SK-N-MC (cell line): ENCODE measurements at regions not wholly inside any gene's neighbourhood (a gene's known extent, or its start where the extent isn't known, plus 50 kb on each side); places are given as distances from the start of the nearest gene placed in this dataset.

Experiments
- DNase-seq: peaks from one replicate; pipeline ENCODE4 v3.0.0-alpha.2; 2011; ENCODE audit warnings: low read depth, low spot score
- H3K27ac ChIP-seq: fragments of 200-600 bp; sonication (generic); 2 replicates; pipeline ENCODE4 v1.5.1; 2016; ENCODE audit warnings: mixed run types
- H3K36me3 ChIP-seq: fragments of 200-600 bp; sonication (generic); 2 replicates; pipeline ENCODE4 v1.6.1; 2017; ENCODE audit warnings: antibody characterized with exemption, low read length, mixed read lengths; ENCODE audit not compliant: insufficient read depth
- H3K4me3 ChIP-seq: fragments of 200-600 bp; sonication (generic); 2 replicates; pipeline ENCODE4 v1.5.1; 2016
- H3K9ac ChIP-seq: fragments of 200-600 bp; sonication (generic); 2 replicates; pipeline ENCODE4 v1.8.0; 2017; ENCODE audit warnings: mixed run types, mixed read lengths; ENCODE audit not compliant: insufficient read length
- H3K9me3 ChIP-seq: fragments of 200-600 bp; sonication (generic); 2 replicates; pipeline ENCODE4 v1.6.1; 2017; ENCODE audit warnings: low read depth, mild to moderate bottlenecking, antibody characterized with exemption, low read length, moderate library complexity, mixed read lengths
- EZH2 ChIP-seq: fragments of 200-600 bp; sonication (generic); IDR thresholded peaks from one replicate; pipeline ENCODE4 v1.6.1; 2017; ENCODE audit warnings: antibody characterized with exemption
- FOXP2 ChIP-seq: optimal IDR thresholded peaks from 2 replicates; pipeline ENCODE3; 2011; ENCODE audit warnings: mild to moderate bottlenecking, moderate library complexity; ENCODE audit not compliant: insufficient read depth; ENCODE audit errors: extremely low read length, control extremely low read depth
- POLR2AphosphoS5 ChIP-seq: IDR thresholded peaks from 2 replicates; pipeline ENCODE4 v1.6.1; 2012; ENCODE audit warnings: mild to moderate bottlenecking, low read depth, low read length, borderline replicate concordance

GRCh38 chr2:144130551-144130950 lies 389.4 kb downstream of the ZEB2 start:
- DNase-seq: no peak
- no peak for TF ChIP-seq FOXP2
- TF ChIP-seq EZH2: no peak
- no peak for TF ChIP-seq POLR2AphosphoS5
- H3K27ac ChIP-seq: no peak overlapping the region
- H3K4me3 ChIP-seq: no peak overlapping the region
- no peak overlapping the region for H3K9ac ChIP-seq
- no peaks in the 10 kb centered on the region for H3K36me3 ChIP-seq
- no peaks in the 10 kb centered on the region for H3K9me3 ChIP-seq

GRCh38 chr2:144128130-144128746 lies 391.7 kb downstream of the ZEB2 start:
- Histone ChIP-seq H3K9ac (no peak overlapping the region), H3K36me3 (no peaks in the 10 kb centered on the region), H3K27ac (no peak overlapping the region), H3K9me3 (no peaks in the 10 kb centered on the region), H3K4me3 (no peak overlapping the region)
- no peak for TF ChIP-seq FOXP2
- no peak for TF ChIP-seq POLR2AphosphoS5
- no peak for TF ChIP-seq EZH2
- no peak for DNase-seq

- TF ChIP-seq POLR2AphosphoS5 (no peak), EZH2 (no peak), FOXP2 (no peak)
- Histone ChIP-seq H3K9ac (no peak overlapping the region), H3K4me3 (no peak overlapping the region), H3K27ac (no peak overlapping the region), H3K36me3 (no peaks in the 10 kb centered on the region), H3K9me3 (no peaks in the 10 kb centered on the region)
- no peak for DNase-seq
These were observed 392.2 kb downstream of the ZEB2 start for GRCh38 chr2:144127693-144128092.

GRCh38 chr2:144126302-144126701 lies 393.6 kb downstream of the ZEB2 start:
- no peak overlapping the region for H3K27ac ChIP-seq
- no peak overlapping the region for H3K4me3 ChIP-seq
- TF ChIP-seq POLR2AphosphoS5 (no peak), FOXP2 (no peak), EZH2 (no peak)
- no peaks in the 10 kb centered on the region for H3K36me3 ChIP-seq
- H3K9ac ChIP-seq: no peak overlapping the region
- DNase-seq: no peak
- no peaks in the 10 kb centered on the region for H3K9me3 ChIP-seq

- no peak overlapping the region for H3K27ac ChIP-seq
- no peak for DNase-seq
- TF ChIP-seq EZH2: no peak
- no peak overlapping the region for H3K4me3 ChIP-seq
- no peaks in the 10 kb centered on the region for H3K9me3 ChIP-seq
- no peak overlapping the region for H3K9ac ChIP-seq
- H3K36me3 ChIP-seq: no peaks in the 10 kb centered on the region
These were observed 394.2 kb downstream of the ZEB2 start for GRCh38 chr2:144125751-144126150.

GRCh38 chr2:144124882-144125281 lies 395.0 kb downstream of the ZEB2 start:
- Histone ChIP-seq H3K36me3 (no peaks in the 10 kb centered on the region), H3K4me3 (no peak overlapping the region), H3K9ac (no peak overlapping the region), H3K9me3 (no peaks in the 10 kb centered on the region), H3K27ac (no peak overlapping the region)
- TF ChIP-seq FOXP2 (no peak), EZH2 (no peak), POLR2AphosphoS5 (no peak)
- no peak for DNase-seq

- no peak overlapping the region for H3K27ac ChIP-seq
- H3K36me3 ChIP-seq: no peaks in the 10 kb centered on the region
These were observed 399.4 kb downstream of the ZEB2 start for GRCh38 chr2:144120487-144120886.

GRCh38 chr2:144117086-144117485 lies 402.8 kb downstream of the ZEB2 start:
- TF ChIP-seq EZH2 (no peak), FOXP2 (no peak), POLR2AphosphoS5 (no peak)
- Histone ChIP-seq H3K4me3 (no peak overlapping the region), H3K27ac (no peak overlapping the region), H3K9ac (no peak overlapping the region), H3K36me3 (no peaks in the 10 kb centered on the region), H3K9me3 (0 out of 2 replicates have a peak, but pooled peaks cover 2% of the 10 kb centered on the region)
- DNase-seq: no peak

More at GRCh38 chr2:144120487-144120886, 399.4 kb downstream of the ZEB2 start:
- no peak overlapping the region for H3K9ac ChIP-seq
- H3K4me3 ChIP-seq: no peak overlapping the region
- TF ChIP-seq EZH2 (no peak), FOXP2 (no peak), POLR2AphosphoS5 (no peak)
- no peak for DNase-seq
- no peaks in the 10 kb centered on the region for H3K9me3 ChIP-seq

- H3K4me3 ChIP-seq: peak overlapping the region; percentile 45
- no peak for DNase-seq
- H3K36me3 ChIP-seq: no peaks in the 10 kb centered on the region
- H3K9ac ChIP-seq: no peak overlapping the region
- peak overlapping the region; percentile 77 for H3K27ac ChIP-seq
- 0 out of 2 replicates have a peak, but pooled peaks cover 2% of the 10 kb centered on the region for H3K9me3 ChIP-seq
- TF ChIP-seq POLR2AphosphoS5 (no peak; the same call in 1 of the 2 replicates), EZH2 (no peak), FOXP2 (no peak)
These were observed 404.1 kb downstream of the ZEB2 start for GRCh38 chr2:144115739-144116291.
